Endothelial cell of umbilical vein (primary cell): ENCODE measurements at regions not wholly inside any gene's neighbourhood (a gene's known extent, or its start where the extent isn't known, plus 50 kb on each side); places are given as distances from the start of the nearest gene placed in this dataset.

Experiments used
- CTCF ChIP-seq, 2 donors: IDR thresholded peaks; 1 replicate in 1 of 2; 2 replicates in 1 of 2; pipeline ENCODE4 v1.5.1; 2011; ENCODE audit warnings: low read length in 2 of 2, mild to moderate bottlenecking in 2 of 2, moderate library complexity in 2 of 2, control low read depth in 1 of 2, inconsistent platforms in 1 of 2, low read depth in 1 of 2; ENCODE audit not compliant: insufficient read depth in 1 of 2; ENCODE audit errors: extremely low read depth in 1 of 2
- FOS ChIP-seq: IDR thresholded peaks from 2 replicates; pipeline ENCODE4 v1.6.1; 2011; ENCODE audit warnings: mild to moderate bottlenecking, low read length, moderate library complexity, borderline replicate concordance; ENCODE audit not compliant: insufficient read depth
- POLR2A ChIP-seq: IDR thresholded peaks from 2 replicates; pipeline ENCODE4 v1.6.1; 2012; ENCODE audit warnings: low read depth, mild to moderate bottlenecking, control low read depth, low read length

- no peak for TF ChIP-seq CTCF (IDR thresholded peaks at IDR 0.05; ENCODE audit: extremely low read depth in 1 of 2, insufficient read depth in 1 of 2, low read depth in 1 of 2, low read length in 2 of 2)
- no peak for TF ChIP-seq POLR2A
- no peak for TF ChIP-seq FOS
Measured at GRCh38 chr6:90859612-90860011, 272.7 kb upstream of the MAP3K7 start.
